ENCODE measurements at regions not wholly inside any gene's neighbourhood (a gene's known extent, or its start where the extent isn't known, plus 50 kb on each side); places are given as distances from the start of the nearest gene placed in this dataset.

DNA sequence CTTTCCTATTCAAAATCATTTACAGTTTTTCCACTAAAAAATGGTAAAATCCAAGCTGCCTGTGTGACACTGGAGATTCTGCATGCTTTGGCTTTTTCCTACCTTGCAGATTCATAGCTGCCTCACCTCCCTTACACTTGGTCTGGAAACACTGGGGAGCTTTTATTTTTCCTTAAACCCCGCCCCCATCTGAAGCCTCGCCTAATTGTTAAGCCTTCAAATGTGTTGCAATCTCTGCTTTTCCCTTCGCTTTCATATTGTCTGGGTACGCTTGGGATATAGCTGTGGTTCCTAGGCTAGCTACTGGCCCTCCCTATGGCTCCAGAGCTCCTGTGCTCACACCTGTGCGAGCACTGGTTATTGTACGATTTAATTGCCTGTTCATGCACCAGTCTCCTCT is 942.4 kb upstream of the GYPC start:
- TF ChIP-seq POLR2AphosphoS5 (IDR thresholded peaks at IDR 0.05; ENCODE audit: low read depth, low read length) (no peak), SIN3A (IDR thresholded peaks at IDR 0.05; ENCODE audit: borderline replicate concordance, low read depth, low read length) (no peak), ETV6 (CRISPR knock-in tag; conservative IDR thresholded peaks at IDR 0.05) (no peak), BHLHE40 (IDR thresholded peaks at IDR 0.05; ENCODE audit: low read length) (no peak)
- TF ChIP-seq, protein P1, sequence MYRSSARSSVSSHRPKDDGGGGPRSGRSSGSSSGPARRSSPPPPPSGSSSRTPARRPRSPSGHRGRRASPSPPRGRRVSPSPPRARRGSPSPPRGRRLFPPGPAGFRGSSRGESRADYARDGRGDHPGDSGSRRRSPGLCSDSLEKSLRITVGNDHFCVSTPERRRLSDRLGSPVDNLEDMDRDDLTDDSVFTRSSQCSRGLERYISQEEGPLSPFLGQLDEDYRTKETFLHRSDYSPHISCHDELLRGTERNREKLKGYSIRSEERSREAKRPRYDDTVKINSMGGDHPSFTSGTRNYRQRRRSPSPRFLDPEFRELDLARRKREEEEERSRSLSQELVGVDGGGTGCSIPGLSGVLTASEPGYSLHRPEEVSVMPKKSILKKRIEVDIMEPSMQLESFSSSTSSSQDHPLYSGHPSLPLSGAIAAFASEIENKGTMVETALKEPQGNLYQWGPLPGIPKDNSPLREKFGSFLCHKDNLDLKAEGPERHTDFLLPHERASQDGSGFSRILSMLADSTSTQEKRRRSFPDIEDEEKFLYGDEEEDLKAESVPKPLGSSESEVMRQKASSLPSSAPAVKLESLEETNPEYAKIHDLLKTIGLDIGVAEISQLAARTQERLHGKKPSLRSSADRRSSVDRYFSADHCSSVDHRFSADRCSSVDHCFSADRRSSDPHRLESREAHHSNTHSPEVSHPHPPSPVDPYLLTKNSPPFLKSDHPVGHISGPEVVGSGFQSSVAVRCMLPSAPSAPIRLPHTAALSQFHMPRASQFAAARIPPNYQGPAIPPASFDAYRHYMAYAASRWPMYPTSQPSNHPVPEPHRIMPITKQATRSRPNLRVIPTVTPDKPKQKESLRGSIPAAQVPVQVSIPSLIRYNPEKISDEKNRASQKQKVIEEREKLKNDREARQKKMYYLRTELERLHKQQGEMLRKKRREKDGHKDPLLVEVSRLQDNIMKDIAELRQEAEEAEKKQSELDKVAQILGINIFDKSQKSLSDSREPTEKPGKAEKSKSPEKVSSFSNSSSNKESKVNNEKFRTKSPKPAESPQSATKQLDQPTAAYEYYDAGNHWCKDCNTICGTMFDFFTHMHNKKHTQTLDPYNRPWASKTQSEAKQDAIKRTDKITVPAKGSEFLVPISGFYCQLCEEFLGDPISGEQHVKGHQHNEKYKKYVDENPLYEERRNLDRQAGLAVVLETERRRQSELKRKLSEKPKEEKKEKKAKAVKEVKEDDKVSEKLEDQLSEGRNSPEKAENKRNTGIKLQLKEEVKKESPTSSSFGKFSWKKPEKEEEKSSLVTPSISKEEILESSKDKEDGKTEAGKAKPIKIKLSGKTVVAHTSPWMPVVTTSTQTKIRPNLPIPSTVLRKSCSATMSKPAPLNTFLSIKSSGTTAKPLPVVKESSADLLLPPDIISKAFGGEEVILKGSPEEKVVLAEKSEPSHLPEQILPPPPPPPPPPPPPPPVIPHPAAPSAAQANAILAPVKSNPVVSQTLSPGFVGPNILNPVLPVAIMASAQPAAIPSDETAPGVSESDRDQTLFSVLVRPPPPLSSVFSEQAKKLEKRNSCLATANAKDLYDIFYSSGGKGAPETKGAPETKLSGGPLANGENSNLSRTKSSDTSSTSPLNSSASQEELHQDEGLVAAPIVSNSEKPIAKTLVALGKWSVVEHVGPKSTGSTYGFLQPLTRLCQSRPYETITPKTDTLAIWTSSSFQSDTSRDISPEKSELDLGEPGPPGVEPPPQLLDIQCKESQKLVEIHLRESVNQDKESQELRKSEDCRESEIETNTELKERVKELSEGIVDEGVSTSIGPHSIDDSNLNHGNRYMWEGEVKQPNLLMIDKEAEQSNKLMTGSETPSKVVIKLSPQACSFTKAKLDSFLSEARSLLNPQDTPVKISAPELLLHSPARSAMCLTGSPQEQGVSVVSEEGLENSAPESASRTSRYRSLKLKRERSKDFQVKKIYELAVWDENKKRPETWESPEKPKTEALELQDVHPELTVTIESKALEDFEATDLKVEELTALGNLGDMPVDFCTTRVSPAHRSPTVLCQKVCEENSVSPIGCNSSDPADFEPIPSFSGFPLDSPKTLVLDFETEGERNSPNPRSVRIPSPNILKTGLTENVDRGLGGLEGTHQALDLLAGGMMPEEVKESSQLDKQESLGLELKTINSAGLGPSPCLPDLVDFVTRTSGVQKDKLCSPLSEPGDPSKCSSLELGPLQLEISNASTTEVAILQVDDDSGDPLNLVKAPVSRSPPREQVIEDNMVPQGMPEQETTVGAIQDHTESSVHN (CRISPR knock-in tag; IDR thresholded peaks at IDR 0.05), result no peak
- TF ChIP-seq, protein P2, sequence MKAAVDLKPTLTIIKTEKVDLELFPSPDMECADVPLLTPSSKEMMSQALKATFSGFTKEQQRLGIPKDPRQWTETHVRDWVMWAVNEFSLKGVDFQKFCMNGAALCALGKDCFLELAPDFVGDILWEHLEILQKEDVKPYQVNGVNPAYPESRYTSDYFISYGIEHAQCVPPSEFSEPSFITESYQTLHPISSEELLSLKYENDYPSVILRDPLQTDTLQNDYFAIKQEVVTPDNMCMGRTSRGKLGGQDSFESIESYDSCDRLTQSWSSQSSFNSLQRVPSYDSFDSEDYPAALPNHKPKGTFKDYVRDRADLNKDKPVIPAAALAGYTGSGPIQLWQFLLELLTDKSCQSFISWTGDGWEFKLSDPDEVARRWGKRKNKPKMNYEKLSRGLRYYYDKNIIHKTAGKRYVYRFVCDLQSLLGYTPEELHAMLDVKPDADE (CRISPR knock-in tag; IDR thresholded peaks at IDR 0.05), result no peak

All from HepG2 (cell line).